Duodenal mucosa (tissue), 2 donors: ENCODE measurements at regions not wholly inside any gene's neighbourhood (a gene's known extent, or its start where the extent isn't known, plus 50 kb on each side); places are given as distances from the start of the nearest gene placed in this dataset.

Experiments
- H3K27ac ChIP-seq: one replicate; pipeline ENCODE4 v1.7.0; 2013; ENCODE audit warnings: low read depth, low read length
- H3K27me3 ChIP-seq, 2 donors: one replicate each; pipeline ENCODE4 v1.7.0; 2013; ENCODE audit warnings: low read length in 2 of 2, control low read depth in 1 of 2; ENCODE audit not compliant: insufficient read depth in 2 of 2, control insufficient read depth in 1 of 2
- H3K36me3 ChIP-seq, 2 donors: one replicate each; pipeline ENCODE4 v1.7.0; 2013; ENCODE audit warnings: low read length in 2 of 2, control low read depth in 1 of 2; ENCODE audit not compliant: insufficient read depth in 2 of 2, control insufficient read depth in 1 of 2
- H3K4me1 ChIP-seq, 2 donors: one replicate each; pipeline ENCODE4 v1.7.0; 2013; ENCODE audit warnings: low read length in 2 of 2, control low read depth in 1 of 2; ENCODE audit not compliant: insufficient read depth in 2 of 2, control insufficient read depth in 1 of 2
- H3K4me3 ChIP-seq, 2 donors: one replicate each; pipeline ENCODE4 v1.7.0; 2013; ENCODE audit warnings: low read length in 2 of 2, low read depth in 1 of 2
- H3K9ac ChIP-seq, 2 donors: one replicate each; pipeline ENCODE4 v1.7.0; 2013; ENCODE audit warnings: low read length in 2 of 2, low read depth in 1 of 2
- H3K9me3 ChIP-seq, 2 donors: one replicate each; pipeline ENCODE4 v1.7.0; 2013; ENCODE audit warnings: low read length in 2 of 2, control low read depth in 1 of 2; ENCODE audit not compliant: control insufficient read depth in 1 of 2

- H3K27me3 ChIP-seq, result peaks cover 2 to 11% of the 10 kb centered on the region in 2 donors
- H3K4me1 ChIP-seq, result peaks cover 32 to 33% of the 10 kb centered on the region in 2 donors
- no peaks in the 10 kb centered on the region for H3K36me3 ChIP-seq
- no peak overlapping the region for H3K27ac ChIP-seq
- H3K4me3 ChIP-seq, result no peak overlapping the region
- no peaks in the 10 kb centered on the region for H3K9me3 ChIP-seq
- H3K9ac ChIP-seq, result no peak overlapping the region
Observed at GRCh38 chr7:22566592-22566991, 66.6 kb upstream of the STEAP1B start.

GRCh38 chr7:22566176-22566575 is 66.2 kb upstream of the STEAP1B start:
- Histone ChIP-seq H3K27ac (no peak overlapping the region), H3K9ac (no peak overlapping the region), H3K9me3 (no peaks in the 10 kb centered on the region), H3K27me3 (peaks cover 2 to 11% of the 10 kb centered on the region in 2 donors), H3K4me1 (peaks cover 32 to 33% of the 10 kb centered on the region in 2 donors), H3K4me3 (peak overlapping the region in 1 of 2 donors; percentile 4), H3K36me3 (no peaks in the 10 kb centered on the region)

- peaks cover 32 to 33% of the 10 kb centered on the region in 2 donors for H3K4me1 ChIP-seq
- peaks cover 2 to 11% of the 10 kb centered on the region in 2 donors for H3K27me3 ChIP-seq
Observed at GRCh38 chr7:22565315-22565811, 65.4 kb upstream of the STEAP1B start.

GRCh38 chr7:22564511-22565045 is 64.6 kb upstream of the STEAP1B start:
- Histone ChIP-seq H3K36me3 (no peaks in the 10 kb centered on the region), H3K4me1 (peaks cover 32 to 33% of the 10 kb centered on the region in 2 donors)

More at GRCh38 chr7:22565315-22565811, 65.4 kb upstream of the STEAP1B start:
- H3K27ac ChIP-seq, result no peak overlapping the region
- H3K4me3 ChIP-seq, result no peak overlapping the region
- no peak overlapping the region for H3K9ac ChIP-seq
- H3K36me3 ChIP-seq, result no peaks in the 10 kb centered on the region
- H3K9me3 ChIP-seq, result no peaks in the 10 kb centered on the region

GRCh38 chr7:22563621-22564241 is 63.7 kb upstream of the STEAP1B start:
- Histone ChIP-seq H3K4me1 (peaks cover 32 to 33% of the 10 kb centered on the region in 2 donors), H3K9me3 (no peaks in the 10 kb centered on the region), H3K27me3 (peaks cover 2 to 11% of the 10 kb centered on the region in 2 donors), H3K4me3 (peak overlapping the region in 1 of 2 donors; percentile 12), H3K9ac (no peak overlapping the region), H3K36me3 (no peaks in the 10 kb centered on the region), H3K27ac (no peak overlapping the region)

More at GRCh38 chr7:22564511-22565045, 64.6 kb upstream of the STEAP1B start:
- Histone ChIP-seq H3K9me3 (no peaks in the 10 kb centered on the region), H3K9ac (no peak overlapping the region), H3K27me3 (peaks cover 2 to 11% of the 10 kb centered on the region in 2 donors), H3K4me3 (no peak overlapping the region), H3K27ac (no peak overlapping the region)

GRCh38 chr7:22563032-22563501 is 63.1 kb upstream of the STEAP1B start:
- Histone ChIP-seq H3K9ac (no peak overlapping the region), H3K27me3 (peaks cover 2 to 11% of the 10 kb centered on the region in 2 donors), H3K4me1 (peaks cover 32 to 33% of the 10 kb centered on the region in 2 donors), H3K9me3 (no peaks in the 10 kb centered on the region), H3K36me3 (no peaks in the 10 kb centered on the region), H3K27ac (no peak overlapping the region), H3K4me3 (peak overlapping the region in 1 of 2 donors; percentile 12)

- Histone ChIP-seq H3K9me3 (no peaks in the 10 kb centered on the region), H3K27ac (no peak overlapping the region), H3K9ac (no peak overlapping the region), H3K27me3 (peaks cover 2 to 11% of the 10 kb centered on the region in 2 donors), H3K36me3 (no peaks in the 10 kb centered on the region), H3K4me3 (no peak overlapping the region), H3K4me1 (peaks cover 32 to 33% of the 10 kb centered on the region in 2 donors)
Observed at GRCh38 chr7:22561895-22562593, 62.1 kb upstream of the STEAP1B start.

- H3K4me1 ChIP-seq, result peaks cover 29 to 33% of the 10 kb centered on the region in 2 donors
- H3K4me3 ChIP-seq, result no peak overlapping the region
- no peak overlapping the region for H3K9ac ChIP-seq
- no peaks in the 10 kb centered on the region for H3K9me3 ChIP-seq
- no peaks in the 10 kb centered on the region for H3K36me3 ChIP-seq
- H3K27ac ChIP-seq, result no peak overlapping the region
- H3K27me3 ChIP-seq, result peaks cover 2 to 11% of the 10 kb centered on the region in 2 donors
Observed at GRCh38 chr7:22561321-22561811, 61.4 kb upstream of the STEAP1B start.

- Histone ChIP-seq H3K9ac (no peak overlapping the region), H3K4me1 (peaks cover 15 to 20% of the 10 kb centered on the region in 2 donors), H3K9me3 (no peaks in the 10 kb centered on the region), H3K27me3 (peaks cover 2 to 11% of the 10 kb centered on the region in 2 donors), H3K27ac (no peak overlapping the region), H3K36me3 (no peaks in the 10 kb centered on the region), H3K4me3 (no peak overlapping the region)
Observed at GRCh38 chr7:22559829-22560489, 60.0 kb upstream of the STEAP1B start.
